A549 (cell line): ENCODE measurements at regions not wholly inside any gene's neighbourhood (a gene's known extent, or its start where the extent isn't known, plus 50 kb on each side); places are given as distances from the start of the nearest gene placed in this dataset.

Experiments used
- CBX8 ChIP-seq: fragments of 200-600 bp; sonication (generic); IDR thresholded peaks from 2 replicates; pipeline ENCODE4 v1.6.1; 2016
- CTCF ChIP-seq: fragments of >200 bp; sonication (Bioruptor Twin); formaldehyde crosslinking; IDR thresholded peaks from 3 replicates; pipeline ENCODE4 v1.5.1; 2016
- EP300 ChIP-seq, 2 experiments: fragments of >200 bp; sonication (Bioruptor Twin); formaldehyde crosslinking; IDR thresholded peaks; 2 replicates in 1 of 2; 3 replicates in 1 of 2; pipeline ENCODE4 v1.6.1; 2016 to 2017
- HMGXB4 ChIP-seq: fragments of 250-450 bp; sonication (Bioruptor Pico); IDR thresholded peaks from 2 replicates; pipeline ENCODE4 v1.5.0; 2021; ENCODE audit warnings: mild to moderate bottlenecking, moderate library complexity, borderline replicate concordance
- RCOR1 ChIP-seq: fragments of 150-350 bp; IDR thresholded peaks from 2 replicates; pipeline ENCODE4 v1.6.1; 2014; ENCODE audit warnings: antibody characterized with exemption, low read length, low read depth

GRCh38 chr12:68410018-68410660, 78.0 kb upstream of the MDM1 start:
- TF ChIP-seq HMGXB4 (CRISPR knock-in tag) (no peak), CTCF (no peak), EP300 (IDR thresholded peaks at IDR 0.05) (no peak), RCOR1 (no peak), CBX8 (no peak)
